ENCODE measurements at regions not wholly inside any gene's neighbourhood (a gene's known extent, or its start where the extent isn't known, plus 50 kb on each side); places are given as distances from the start of the nearest gene placed in this dataset.

DNA sequence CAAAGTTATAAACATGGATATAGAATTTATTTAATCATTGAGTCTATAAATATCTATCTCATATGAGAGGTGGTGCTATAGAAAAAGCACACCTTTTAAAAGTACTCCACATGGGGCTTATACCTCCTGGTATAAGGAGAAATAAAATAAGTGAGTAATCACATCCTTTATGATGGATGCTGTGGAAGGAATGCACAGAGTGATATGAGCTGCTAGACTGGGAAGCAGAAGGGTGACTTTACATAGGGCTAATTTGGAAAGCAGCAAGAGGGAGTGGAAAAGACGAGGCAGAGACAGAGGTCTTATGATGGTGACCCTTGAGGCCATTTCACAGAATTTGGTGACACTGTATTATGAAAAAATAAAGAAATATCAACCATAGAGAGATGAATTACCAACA lies 59.4 kb upstream of the AHR start:
- TF ChIP-seq CBX2 (IDR thresholded peaks at IDR 0.05; ENCODE audit: borderline replicate concordance, low read depth) (no peak), ESRRA (IDR thresholded peaks at IDR 0.05; ENCODE audit: borderline replicate concordance, low read length) (no peak), RFX5 (IDR thresholded peaks at IDR 0.05) (no peak), POLR2AphosphoS2 (conservative IDR thresholded peaks at IDR 0.05; ENCODE audit: low read length) (no peak), PHF8 (IDR thresholded peaks at IDR 0.05; ENCODE audit: borderline replicate concordance, low read depth) (no peak), MYC (IDR thresholded peaks at IDR 0.05; ENCODE audit: borderline replicate concordance, low read length) (no peak)
- TF ChIP-seq, protein P1, sequence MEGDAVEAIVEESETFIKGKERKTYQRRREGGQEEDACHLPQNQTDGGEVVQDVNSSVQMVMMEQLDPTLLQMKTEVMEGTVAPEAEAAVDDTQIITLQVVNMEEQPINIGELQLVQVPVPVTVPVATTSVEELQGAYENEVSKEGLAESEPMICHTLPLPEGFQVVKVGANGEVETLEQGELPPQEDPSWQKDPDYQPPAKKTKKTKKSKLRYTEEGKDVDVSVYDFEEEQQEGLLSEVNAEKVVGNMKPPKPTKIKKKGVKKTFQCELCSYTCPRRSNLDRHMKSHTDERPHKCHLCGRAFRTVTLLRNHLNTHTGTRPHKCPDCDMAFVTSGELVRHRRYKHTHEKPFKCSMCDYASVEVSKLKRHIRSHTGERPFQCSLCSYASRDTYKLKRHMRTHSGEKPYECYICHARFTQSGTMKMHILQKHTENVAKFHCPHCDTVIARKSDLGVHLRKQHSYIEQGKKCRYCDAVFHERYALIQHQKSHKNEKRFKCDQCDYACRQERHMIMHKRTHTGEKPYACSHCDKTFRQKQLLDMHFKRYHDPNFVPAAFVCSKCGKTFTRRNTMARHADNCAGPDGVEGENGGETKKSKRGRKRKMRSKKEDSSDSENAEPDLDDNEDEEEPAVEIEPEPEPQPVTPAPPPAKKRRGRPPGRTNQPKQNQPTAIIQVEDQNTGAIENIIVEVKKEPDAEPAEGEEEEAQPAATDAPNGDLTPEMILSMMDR (IDR thresholded peaks at IDR 0.05), result no peak
